NCI-H446 treated with DMSO at 0.1 percent for 48 hours (cell line): ENCODE measurements at regions not wholly inside any gene's neighbourhood (a gene's known extent, or its start where the extent isn't known, plus 50 kb on each side); places are given as distances from the start of the nearest gene placed in this dataset.

Experiments
- DNase-seq: peaks from one replicate; lab custom pipeline; 2025; lab: John Stamatoyannopoulos, UW

GRCh38 chr2:20150110-20150706, 74.7 kb downstream of the SDC1 start:
- no peak for DNase-seq

- no peak for DNase-seq
Measured at GRCh38 chr2:20149703-20150030, 75.3 kb downstream of the SDC1 start.

GRCh38 chr2:20148923-20149702, 75.8 kb downstream of the SDC1 start:
- DNase-seq, result no peak

GRCh38 chr2:20148426-20148922, 76.5 kb downstream of the SDC1 start:
- DNase-seq, result no peak

GRCh38 chr2:20147351-20147750, 77.6 kb downstream of the SDC1 start:
- DNase-seq, result no peak

- DNase-seq, result no peak
Measured at GRCh38 chr2:20146401-20146800, 78.5 kb downstream of the SDC1 start.

GRCh38 chr2:20145497-20146193, 79.3 kb downstream of the SDC1 start:
- no peak for DNase-seq

- DNase-seq, result no peak
Measured at GRCh38 chr2:20144861-20145260, 80.1 kb downstream of the SDC1 start.

GRCh38 chr2:20144196-20144595, 80.7 kb downstream of the SDC1 start:
- DNase-seq, result no peak

GRCh38 chr2:20143263-20143662, 81.7 kb downstream of the SDC1 start:
- no peak for DNase-seq

- no peak for DNase-seq
Measured at GRCh38 chr2:20141806-20142205, 83.1 kb downstream of the SDC1 start.

- DNase-seq, result no peak
Measured at GRCh38 chr2:20141056-20141762, 83.7 kb downstream of the SDC1 start.

GRCh38 chr2:20140321-20141055, 84.4 kb downstream of the SDC1 start:
- DNase-seq, result no peak

GRCh38 chr2:20139407-20140172, 85.3 kb downstream of the SDC1 start:
- DNase-seq, result no peak

GRCh38 chr2:20138696-20139095, 86.2 kb downstream of the SDC1 start:
- no peak for DNase-seq

GRCh38 chr2:20137884-20138283, 86.5 kb upstream of the LAPTM4A start:
- DNase-seq, result no peak

GRCh38 chr2:20137131-20137571, 85.7 kb upstream of the LAPTM4A start:
- no peak for DNase-seq

- no peak for DNase-seq
Measured at GRCh38 chr2:20136149-20136548, 84.7 kb upstream of the LAPTM4A start.

GRCh38 chr2:20135631-20136050, 84.2 kb upstream of the LAPTM4A start:
- DNase-seq, result peak; percentile 8

GRCh38 chr2:20132990-20133535, 81.6 kb upstream of the LAPTM4A start:
- DNase-seq, result no peak
